ENCODE measurements at regions not wholly inside any gene's neighbourhood (a gene's known extent, or its start where the extent isn't known, plus 50 kb on each side); places are given as distances from the start of the nearest gene placed in this dataset.

DNA sequence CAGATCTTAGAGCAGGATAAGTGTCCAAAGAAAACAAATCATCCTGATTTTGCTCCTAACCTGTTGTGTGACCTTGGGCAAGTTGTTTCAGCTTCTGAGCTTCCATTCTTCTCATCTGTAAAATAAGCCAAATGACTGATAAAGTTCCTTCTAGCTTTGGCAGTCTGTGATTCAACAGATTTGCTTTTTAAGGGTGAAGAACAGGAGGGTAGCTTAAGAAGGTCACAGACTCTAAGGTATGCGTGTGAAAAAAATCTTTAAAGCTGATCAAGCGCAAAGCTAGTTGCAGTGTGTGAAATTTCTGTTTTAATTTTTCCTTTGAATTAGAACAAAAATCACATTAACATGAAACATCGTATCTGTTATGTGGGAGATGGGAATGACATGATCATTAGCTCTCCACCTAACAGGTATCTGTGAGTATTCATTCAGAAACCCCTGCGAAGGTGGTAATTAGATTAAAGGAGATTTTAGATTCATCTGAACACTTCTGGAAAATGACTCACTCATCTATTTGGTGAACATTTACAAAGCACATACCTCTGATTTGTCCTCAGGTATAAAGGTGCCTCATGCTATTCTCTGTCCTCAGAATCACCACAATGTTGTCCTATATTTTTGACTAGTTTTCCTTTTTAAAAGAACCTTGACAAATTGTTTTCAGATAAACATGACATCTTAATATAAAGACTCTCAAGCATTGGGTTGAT, 131.9 kb upstream of the CPM start:
- no peak for DNase-seq

DNA sequence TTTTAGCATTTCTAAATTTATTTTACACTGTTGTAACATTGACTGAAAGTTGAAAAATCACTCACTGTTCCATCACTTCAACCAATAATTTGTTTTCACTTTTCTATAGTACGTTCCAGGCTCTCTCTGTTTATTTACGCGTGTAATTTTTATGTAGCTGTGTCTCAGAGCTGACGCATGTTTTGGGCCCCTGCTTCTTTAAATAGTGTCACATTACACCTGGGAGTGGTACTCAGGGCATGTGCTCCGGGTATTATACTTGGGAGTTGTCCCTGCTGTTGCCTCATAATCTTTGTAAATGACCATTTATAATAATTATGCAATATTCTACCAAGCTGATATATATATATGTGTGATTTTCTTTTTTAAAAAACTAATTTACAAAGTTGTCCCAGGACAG, 132.8 kb upstream of the CPM start:
- no peak for DNase-seq

DNA sequence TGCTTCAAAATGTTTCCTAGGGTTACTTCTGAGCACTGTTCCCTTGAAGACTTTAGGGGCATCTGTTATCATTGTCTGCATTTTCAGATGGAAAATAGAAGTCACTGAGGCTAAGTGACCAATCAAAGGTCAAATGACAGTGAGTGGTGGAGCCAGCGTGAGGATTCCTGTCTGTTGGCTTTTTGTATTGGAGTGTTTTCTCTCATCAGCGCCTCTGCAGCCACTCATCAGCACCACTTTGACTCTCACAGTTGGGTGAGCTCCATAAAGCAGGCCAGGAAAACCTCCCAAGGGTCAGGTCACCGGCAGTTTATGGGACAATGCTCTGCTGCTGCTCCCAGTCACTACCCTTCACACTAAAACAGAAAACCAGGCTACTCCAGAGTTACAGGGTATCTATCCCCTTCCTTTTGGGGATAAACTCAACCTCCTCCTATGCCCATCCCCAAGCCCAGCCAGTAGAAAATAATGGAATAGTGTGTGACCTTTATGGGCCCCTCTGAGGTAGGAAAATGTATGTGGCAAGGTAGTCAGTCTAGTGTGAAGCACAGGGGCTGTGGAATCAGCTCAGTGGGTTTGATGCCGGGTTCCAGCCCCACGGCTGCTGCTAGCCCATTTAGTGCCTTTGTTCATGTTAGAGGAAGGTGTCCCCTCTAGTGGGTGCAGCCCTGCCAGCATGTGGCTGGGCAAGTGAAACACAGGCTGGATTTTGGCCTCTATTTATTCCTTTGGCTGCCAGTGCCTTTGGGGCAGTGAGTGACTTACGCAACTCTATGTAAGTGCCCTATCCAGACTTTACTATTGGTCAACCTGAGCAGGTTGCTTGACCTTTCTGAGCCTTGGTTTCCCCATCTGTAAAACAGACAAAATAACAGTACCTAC, 133.8 kb upstream of the CPM start:
- DNase-seq: no peak

DNA sequence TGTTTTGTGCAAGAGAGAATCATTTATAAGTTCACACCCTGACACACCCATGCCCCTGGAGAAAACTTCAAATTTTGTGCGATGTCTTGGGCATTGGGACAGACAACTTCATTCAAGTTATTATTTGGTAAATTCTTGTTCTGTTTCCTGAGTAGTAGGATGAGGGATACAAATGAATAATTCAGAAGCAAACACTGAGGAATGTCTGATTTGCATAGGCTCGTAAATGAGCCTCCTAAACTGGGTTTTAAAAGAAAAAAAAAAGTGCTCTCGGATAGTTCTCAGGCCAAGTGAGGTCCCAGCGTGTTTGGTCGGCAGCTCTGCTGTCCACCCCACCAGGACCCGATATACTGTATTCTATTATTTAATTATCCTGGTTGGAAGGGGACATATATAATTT, 134.7 kb upstream of the CPM start:
- DNase-seq: no peak

DNA sequence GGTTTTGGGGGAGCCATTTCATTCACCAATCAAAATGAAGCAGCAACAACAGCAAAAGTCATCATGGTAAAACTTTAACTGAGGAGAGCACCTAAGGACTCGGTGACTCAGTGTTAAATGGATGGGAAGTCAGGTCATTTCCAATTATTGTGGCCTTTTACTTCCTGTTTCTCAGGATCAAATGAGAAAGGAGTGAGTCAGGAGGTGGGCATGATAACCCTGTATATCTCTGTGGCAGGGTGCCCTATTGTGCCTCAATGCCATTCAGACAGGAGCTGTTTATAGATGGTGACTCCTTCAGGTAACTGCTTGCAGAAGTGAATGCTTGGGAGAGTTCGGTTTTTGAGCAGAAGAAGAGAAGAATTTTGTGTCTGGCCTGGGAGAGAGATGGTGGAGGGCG, 135.5 kb upstream of the CPM start:
- no peak for DNase-seq

DNA sequence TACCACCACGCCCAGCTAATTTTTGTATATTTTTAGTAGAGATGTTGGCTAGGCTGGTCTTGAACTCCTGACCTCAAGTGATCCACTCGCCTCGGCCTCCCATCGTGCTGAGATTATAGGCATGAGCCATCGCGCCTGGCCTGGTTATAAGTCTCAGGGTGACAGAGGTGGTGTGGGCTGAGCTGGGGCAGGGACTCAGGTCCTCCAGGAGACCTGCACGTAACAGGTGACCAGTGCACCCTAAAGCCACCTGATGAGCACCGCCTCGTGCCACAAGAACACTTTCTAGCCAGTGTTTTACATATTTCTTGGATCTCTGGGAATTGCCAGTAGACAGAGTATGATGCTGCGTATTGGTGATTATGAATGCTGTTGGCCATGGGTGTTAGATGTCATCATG, 136.5 kb upstream of the CPM start:
- DNase-seq: no peak

DNA sequence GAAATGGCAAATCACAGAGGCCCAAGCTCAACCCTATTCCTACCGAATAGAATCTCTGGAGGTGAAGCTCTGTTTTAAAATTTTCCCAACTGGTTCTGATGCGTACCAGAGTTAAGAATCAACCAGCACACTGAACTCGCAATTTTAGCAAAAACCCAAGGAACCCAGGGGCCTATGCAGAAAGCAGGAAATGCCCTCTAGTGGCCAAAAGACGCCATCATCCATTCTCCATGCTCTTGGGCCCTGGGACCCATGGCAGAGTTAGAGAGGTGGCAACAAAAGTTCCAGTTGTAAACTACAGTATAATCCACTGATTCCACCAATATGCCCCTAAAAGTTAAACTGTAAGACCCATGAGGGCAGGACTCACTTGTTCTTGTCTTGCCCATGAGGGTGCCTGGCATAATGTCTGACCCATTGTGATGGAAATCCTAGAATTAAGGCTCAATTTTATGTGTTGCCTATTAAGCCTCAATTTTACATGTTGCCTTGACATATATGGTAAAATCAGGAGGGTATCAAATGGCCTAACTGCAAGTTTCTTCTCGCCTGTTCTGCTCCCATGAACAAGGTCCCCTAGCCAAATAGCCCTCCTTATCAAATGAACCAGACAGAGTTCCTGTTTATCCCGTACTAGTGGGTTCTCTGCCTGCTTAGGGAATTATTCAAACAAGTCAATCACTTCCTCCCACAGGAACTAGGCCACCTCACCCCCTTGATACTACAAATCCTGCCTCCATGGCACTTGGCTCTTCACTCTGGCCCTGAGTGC, 137.5 kb upstream of the CPM start:
- DNase-seq: peak; percentile 68

DNA sequence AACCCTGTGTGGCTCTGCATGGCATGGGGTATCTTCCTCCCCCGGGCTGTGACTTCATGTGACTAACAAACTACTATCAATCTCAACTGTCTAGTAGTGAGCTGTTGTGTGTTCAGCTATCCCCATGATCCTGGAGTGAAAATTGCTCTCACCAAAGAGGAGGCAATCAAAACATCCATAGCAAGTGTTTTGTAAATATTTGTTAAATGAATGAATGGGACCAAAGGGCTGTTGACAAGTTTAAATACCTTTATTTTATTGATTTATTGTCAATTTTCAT, 138.1 kb upstream of the CPM start:
- DNase-seq: peak; percentile 31

DNA sequence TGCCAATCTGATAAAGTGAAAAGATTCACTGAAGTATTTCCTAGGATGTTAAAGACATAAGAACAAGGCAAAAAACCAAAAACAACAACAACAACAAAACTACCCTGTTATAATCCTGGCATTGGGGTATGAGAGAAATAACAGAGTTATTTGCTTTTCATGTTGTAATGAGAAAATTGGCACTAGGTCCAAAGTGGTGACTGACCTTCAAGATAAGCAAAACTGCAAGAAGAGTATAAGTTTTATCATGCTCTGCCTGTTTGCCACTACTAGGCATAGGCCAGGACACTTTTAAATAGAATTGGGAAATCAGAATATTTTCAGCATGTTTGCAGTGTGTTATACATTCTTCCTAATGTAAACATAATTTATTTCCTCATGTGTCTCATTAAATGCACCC, 140.1 kb upstream of the CPM start:
- no peak for DNase-seq

DNA sequence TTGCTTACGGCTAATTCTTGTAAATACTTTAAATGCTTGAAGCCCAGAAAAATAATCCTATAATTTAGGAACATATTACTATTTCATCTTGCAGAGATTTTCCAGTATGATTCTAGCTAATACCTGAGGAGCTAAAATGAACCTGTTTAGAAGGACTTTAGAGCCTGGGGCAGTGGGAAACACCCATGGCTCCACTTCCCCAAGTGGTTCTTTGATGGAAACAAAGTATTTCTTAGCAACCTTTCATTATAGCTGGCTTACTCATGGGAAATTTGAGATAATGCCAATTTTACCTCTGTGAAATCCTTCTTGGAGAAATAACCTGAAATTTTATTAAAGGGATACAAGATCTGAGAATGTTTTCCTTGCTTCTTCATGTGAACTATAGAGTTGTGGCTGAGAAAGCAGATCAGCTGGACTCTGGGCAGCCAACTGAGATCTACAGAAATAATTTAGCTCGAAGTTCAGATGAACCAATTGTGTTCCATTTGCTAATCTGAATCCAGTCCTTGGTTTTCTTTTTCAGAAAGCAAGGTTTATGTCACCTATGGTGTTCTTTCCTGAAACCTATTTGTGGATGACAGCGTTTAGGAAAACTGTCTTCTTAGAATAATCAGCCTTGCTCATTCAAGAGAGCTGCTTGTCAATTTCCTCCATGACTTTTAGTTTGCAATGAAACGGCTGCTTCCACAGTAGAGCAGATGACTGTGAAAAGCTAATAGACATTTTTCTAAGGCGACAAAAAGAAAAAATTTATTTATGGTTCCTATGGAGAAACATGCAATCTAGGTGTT, 141.8 kb upstream of the CPM start:
- DNase-seq: no peak

DNA sequence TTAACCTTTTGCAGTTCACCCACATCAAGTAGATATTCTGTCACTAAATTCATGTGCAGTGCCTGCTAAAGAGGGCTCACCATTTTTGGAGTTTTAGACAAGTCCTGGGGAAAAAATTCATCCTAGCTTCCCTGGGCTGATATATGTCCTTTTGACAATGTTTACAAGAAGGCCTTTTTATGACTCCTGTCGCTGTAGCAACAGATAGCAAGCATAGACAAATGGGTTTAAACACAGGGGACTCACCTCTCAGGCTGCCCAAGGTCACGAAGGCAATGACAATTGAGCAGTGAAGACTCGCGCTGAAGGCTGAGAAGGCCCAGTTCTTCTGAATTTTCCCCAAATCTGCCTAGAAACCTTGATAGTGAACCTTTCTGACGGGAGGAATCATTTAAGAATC, 150.7 kb upstream of the CPM start:
- DNase-seq: no peak

DNA sequence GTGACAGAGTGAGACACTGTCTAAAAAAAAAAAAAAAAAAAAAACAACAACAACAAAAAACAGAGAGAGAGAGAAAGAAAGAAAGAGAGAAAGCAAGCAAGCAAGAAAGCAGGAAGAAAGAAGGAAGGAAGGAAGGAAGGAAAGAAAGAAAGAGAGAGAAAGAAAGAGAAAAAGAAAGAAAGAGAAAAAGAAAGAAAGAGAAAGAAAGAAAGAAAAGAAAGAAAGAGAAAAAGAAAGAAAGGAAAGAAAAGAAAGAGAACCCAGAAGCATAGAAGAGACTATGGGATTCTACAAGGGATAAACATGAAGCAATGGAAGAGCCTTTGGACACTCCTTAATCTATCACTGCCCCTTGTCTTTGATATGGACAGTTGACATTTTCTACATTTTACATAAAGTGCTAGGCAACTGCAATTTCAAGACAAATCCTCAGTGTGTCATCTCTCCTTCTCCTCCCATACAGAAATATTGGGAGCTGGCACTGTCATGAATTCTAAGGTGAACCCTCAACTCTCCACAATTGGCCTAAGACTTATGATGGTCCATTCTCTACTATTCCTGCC, 151.9 kb upstream of the CPM start:
- no peak for DNase-seq

DNA sequence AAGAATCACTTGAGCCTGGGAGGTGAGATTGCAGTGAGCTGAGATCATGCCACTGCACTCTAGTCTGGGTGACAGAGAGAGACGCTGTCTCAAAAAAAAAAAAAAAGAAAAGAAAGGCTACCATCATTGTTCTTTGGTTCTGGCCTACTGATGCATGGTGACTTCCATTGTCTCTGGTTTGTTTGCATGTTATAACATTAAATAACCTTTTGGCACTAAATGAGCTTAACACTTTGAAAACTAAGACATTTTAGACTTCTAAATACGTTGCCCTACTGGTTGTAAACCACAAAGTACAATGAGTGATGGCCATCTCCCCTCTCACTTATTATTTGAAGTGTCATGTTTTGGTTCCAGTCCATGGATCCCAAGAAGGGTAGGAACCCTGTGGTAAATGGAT, 152.9 kb upstream of the CPM start:
- no peak for DNase-seq

DNA sequence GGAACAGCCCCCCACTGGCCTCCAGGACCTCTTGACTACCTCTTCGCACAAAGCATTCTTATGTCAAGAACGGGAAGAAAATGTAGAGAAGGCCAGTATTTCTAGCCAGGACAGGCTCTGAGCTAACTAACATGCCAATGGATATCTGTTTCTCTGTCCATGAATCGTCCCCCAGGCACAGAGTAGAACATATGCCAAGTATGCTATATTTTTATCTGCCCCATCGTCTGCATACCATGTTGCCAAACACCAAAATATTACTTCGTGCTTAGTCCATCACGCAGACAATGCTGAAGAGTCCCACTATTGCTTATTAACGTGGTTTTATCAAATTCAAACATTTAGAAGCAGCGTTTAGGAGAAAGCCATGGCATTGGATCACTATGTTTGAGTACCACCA, 151.4 kb upstream of the CPSF6 start:
- DNase-seq: no peak

DNA sequence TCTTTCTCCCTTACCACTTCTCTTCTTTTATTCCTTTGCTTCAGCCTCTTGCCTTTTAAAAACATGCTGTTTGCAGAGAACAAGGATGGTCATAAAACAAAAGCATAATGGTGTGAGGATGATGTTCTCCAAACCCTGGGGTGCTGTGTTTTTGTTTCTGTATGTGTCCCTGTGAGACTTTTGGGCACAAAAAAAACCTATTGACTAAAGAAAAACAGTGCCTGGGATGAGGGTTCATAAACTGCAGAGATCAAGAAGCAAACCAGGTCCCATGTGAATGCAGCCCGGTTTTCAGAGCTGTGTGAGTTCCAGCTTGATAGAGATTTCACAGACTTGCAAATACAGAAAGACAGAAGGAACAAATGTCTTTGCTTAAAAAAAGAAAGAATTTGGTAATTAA, 148.6 kb upstream of the CPSF6 start:
- DNase-seq: no peak

DNA sequence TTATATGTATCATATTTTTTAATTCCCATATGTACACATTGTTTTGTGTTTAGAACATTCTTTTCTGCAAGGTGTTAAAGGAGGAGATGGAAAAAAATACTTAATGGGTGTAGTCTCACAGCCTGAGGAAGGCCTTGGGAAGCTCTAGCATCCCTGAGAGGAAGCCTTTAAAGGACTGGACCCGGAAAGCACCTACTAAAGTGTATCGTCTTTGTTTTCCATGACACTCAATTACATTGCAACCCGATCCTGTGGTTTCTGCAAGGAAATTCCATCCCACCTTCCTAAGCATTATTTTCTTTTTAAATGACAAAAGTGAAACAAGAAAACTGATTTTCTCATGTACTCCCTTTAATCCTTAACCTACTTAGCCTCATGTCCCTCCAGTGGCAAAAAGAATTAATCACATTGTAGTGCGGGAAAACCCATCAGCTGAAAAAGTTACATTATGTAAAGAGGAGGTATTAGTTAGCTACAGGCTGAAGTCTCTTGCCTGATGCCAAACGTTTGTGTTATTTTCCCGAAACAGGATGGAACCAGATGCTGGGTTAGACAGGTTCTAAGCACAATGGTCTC, 147.8 kb upstream of the CPSF6 start:
- no peak for DNase-seq

DNA sequence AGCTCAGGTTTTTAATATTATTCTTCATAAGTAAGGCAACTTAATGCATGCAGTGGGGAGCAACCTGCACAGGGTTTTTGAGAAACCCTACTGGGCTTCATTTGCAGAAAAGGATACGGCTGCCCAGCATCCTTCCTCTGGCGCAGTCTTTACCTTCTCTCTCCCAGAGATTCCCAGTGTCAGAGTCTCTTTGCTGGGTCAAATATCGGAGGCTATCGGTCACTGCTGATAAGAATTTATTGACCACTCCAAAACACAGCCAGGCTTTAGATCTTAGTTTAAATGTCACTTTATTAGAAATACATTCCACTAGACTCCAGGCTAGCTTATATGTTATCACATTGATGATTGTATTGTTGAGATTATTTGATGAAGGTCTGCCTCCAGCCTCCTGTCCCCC, 147.2 kb upstream of the CPSF6 start:
- no peak for DNase-seq

DNA sequence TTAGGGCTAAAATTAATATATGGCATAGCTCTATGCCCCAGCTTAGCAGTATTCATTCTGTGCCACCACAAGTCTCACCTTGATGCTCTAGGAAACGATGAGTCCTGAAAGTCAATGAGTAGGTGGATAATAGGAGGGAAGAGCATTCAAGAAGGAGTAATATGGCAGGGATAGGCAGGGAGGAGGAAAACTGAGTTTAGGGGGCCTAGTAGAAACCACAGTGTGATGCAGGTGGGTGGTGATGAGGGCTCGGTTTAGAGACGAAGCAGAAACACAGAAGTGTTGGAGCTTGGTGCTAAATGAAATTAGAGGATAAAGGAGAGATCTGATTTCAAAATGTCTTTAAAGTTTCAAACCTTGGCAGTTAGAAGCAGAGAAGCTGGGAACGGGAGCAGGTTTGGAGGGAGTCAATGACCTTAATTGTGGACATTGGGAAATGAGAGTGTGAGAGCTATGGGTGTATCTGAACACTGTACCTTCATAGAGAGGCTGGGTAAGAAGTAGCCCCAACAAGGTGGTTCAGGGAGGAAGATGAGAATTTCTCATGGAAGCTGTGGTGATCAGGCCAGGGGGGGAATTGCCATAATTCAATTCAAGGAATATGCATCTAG, 144.7 kb upstream of the CPSF6 start:
- DNase-seq: no peak

DNA sequence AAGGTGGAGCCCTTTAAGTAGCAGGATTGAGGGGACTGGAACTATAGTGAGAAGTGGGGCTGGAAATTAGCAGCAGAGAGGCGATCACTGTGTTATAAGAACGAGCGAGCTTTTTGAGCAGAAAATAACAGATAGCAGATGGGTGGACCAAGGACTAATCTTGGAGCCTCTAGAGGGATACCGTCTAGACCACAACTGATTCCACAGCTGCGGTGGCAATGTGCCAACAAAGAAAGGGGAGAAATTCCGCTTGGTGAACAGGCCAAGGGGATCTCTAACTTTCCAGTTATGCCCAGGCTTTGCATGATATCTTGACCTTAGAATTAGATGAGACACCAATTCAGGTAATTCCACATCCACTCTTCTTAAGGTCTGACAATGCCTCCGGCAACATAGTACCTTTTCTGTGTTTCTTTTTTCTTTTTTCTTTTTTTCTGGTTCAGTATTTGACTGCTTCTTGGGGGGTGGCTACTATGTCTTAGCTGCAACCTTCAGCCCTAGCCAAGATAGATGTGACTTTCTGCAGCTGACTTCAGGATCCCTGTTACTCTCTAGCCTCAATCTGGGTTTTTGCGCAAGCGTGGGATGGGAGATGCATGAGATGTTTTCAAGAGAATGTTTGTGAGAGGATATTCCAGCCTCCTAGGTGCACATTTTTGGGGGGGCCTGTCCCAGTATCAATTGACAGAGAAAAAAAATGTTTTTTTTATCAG, 143.4 kb upstream of the CPSF6 start:
- DNase-seq: no peak

DNA sequence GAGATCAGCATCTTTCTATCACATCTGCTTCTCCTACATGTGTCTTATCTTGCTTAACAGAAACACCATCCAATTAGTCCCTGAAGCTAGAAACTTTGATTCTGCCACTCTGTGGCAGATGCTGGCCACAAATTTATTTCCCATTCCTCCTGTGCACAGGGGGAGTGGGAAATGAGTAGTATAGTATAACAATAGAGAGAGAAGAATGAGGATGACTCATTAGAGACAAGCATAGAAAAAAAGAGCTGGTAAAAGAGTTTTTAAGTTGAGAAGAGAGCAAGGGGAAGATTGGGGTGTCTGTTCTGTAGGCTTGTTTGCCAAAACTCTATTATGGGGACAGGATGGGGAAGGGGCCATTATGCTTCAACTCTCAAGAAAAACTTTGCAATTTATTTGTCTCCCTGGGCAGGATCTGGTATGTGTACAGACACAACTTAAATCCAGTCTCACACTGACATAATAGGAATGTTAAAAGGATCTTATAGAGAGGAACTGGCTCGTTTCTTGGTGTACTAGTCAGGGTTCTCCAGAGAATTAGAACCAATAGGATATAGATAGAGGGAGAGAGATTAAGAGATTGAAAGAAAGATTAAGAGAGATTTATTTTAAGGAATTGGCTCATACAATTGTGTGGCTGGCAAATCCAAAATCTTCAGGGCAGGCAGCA, 142.6 kb upstream of the CPSF6 start:
- DNase-seq: no peak

All from NCI-H345 (cell line).